ENCODE measurements at regions not wholly inside any gene's neighbourhood (a gene's known extent, or its start where the extent isn't known, plus 50 kb on each side); places are given as distances from the start of the nearest gene placed in this dataset.

GRCh38 chrX:69028761-69029120 is 136.5 kb downstream of the PJA1 start:
- Histone ChIP-seq H3K4me3 (ENCODE audit: low read depth, low read length) (no peak overlapping the region), H3K9ac (no peak overlapping the region), H3K9me3 (ENCODE audit: control insufficient read depth, low read length) (no peaks in the 10 kb centered on the region), H2AFZ (no peak overlapping the region), H3K4me1 (peaks cover 27% of the 10 kb centered on the region), H3K4me2 (ENCODE audit: low read length) (no peak overlapping the region), H3K36me3 (ENCODE audit: control insufficient read depth, insufficient read depth, low read length) (no peaks in the 10 kb centered on the region), H3K27me3 (ENCODE audit: control insufficient read depth, insufficient read depth, low read length) (no peaks in the 10 kb centered on the region), H3K79me2 (no peaks in the 10 kb centered on the region), H3K27ac (peak overlapping the region; percentile 88)
- no peak for TF ChIP-seq CTCF (IDR thresholded peaks at IDR 0.05)

- H2AFZ ChIP-seq, result peak overlapping the region; percentile 72
- H3K27me3 ChIP-seq (ENCODE audit: control insufficient read depth, insufficient read depth, low read length), result no peaks in the 10 kb centered on the region
- H3K27ac ChIP-seq, result peak overlapping the region; percentile 88
- H3K9ac ChIP-seq, result no peak overlapping the region
- no peak for TF ChIP-seq CTCF (IDR thresholded peaks at IDR 0.05)
- no peak overlapping the region for H3K4me2 ChIP-seq (ENCODE audit: low read length)
- H3K9me3 ChIP-seq (ENCODE audit: control insufficient read depth, low read length), result no peaks in the 10 kb centered on the region
- H3K4me1 ChIP-seq, result peaks cover 27% of the 10 kb centered on the region
- no peak overlapping the region for H3K4me3 ChIP-seq (ENCODE audit: low read depth, low read length)
- H3K36me3 ChIP-seq (ENCODE audit: control insufficient read depth, insufficient read depth, low read length), result no peaks in the 10 kb centered on the region
- H3K79me2 ChIP-seq, result no peaks in the 10 kb centered on the region
Observed at GRCh38 chrX:69028006-69028760, 137.1 kb downstream of the PJA1 start.

GRCh38 chrX:69027181-69028005 is 137.9 kb downstream of the PJA1 start:
- Histone ChIP-seq H3K27me3 (ENCODE audit: control insufficient read depth, insufficient read depth, low read length) (no peaks in the 10 kb centered on the region), H2AFZ (peak overlapping the region; percentile 72), H3K27ac (peak overlapping the region; percentile 88), H3K9ac (no peak overlapping the region), H3K9me3 (ENCODE audit: control insufficient read depth, low read length) (no peaks in the 10 kb centered on the region), H3K79me2 (no peaks in the 10 kb centered on the region), H3K4me1 (peaks cover 24% of the 10 kb centered on the region), H3K4me2 (ENCODE audit: low read length) (no peak overlapping the region), H3K4me3 (ENCODE audit: low read depth, low read length) (no peak overlapping the region), H3K36me3 (ENCODE audit: control insufficient read depth, insufficient read depth, low read length) (no peaks in the 10 kb centered on the region)
- no peak for TF ChIP-seq CTCF (IDR thresholded peaks at IDR 0.05)

- Histone ChIP-seq H3K36me3 (ENCODE audit: control insufficient read depth, insufficient read depth, low read length) (no peaks in the 10 kb centered on the region), H2AFZ (no peak overlapping the region), H3K27ac (peak overlapping the region; percentile 53), H3K27me3 (ENCODE audit: control insufficient read depth, insufficient read depth, low read length) (no peaks in the 10 kb centered on the region), H3K4me3 (ENCODE audit: low read depth, low read length) (no peak overlapping the region), H3K4me2 (ENCODE audit: low read length) (no peak overlapping the region), H3K9ac (no peak overlapping the region), H3K4me1 (peaks cover 18% of the 10 kb centered on the region), H3K9me3 (ENCODE audit: control insufficient read depth, low read length) (no peaks in the 10 kb centered on the region), H3K79me2 (no peaks in the 10 kb centered on the region)
- TF ChIP-seq CTCF (IDR thresholded peaks at IDR 0.05), result no peak
Observed at GRCh38 chrX:69025802-69026301, 139.4 kb downstream of the PJA1 start.

Data from parathyroid adenoma (tissue), 2 donors.